ENCODE measurements at regions not wholly inside any gene's neighbourhood (a gene's known extent, or its start where the extent isn't known, plus 50 kb on each side); places are given as distances from the start of the nearest gene placed in this dataset.
"Not testable (repeated sequence)": the region's sequence is repeated elsewhere in the genome, so short reads cannot be mapped to it uniquely, and the experiment has no call there.

DNA sequence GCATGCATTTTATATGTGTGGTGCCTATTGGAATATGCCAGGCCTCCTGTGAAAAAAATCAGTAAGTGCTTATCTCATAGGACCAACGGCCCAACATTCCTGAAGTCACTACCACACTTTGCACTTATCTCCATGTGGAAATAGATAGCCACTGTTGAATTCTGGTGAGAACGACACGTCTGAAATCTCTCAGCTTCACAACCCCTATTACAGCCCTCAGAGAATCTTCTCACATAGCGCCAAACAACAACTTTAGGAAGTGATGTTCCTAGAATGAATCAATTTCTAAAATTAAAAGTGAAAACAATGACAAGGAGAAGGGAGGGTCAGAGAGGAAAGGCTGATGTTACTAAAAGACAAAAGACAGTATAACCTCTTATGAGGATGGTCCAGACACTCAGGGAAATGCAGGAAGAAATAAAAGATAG lies 270.8 kb upstream of the BTG1 start:
- Histone ChIP-seq H3K27ac (ENCODE audit: low read depth, low read length) (no peak overlapping the region), H3K9ac (ENCODE audit: low read depth in 1 of 3, low read length in 3 of 3) (no peak overlapping the region), H3K4me3 (ENCODE audit: low read length in 3 of 3) (no peak overlapping the region), H3K4me1 (ENCODE audit: control insufficient read depth in 3 of 3, insufficient read depth in 3 of 3, low read length in 3 of 3) (peaks cover 6 to 13% (median 7%) of the 10 kb centered on the region in 3 donors), H3K9me3 (ENCODE audit: control insufficient read depth in 3 of 3, low read length in 3 of 3) (no peaks in the 10 kb centered on the region), H3K27me3 (ENCODE audit: control insufficient read depth in 3 of 3, insufficient read depth in 3 of 3, low read length in 3 of 3) (no peaks in the 10 kb centered on the region), H3K36me3 (ENCODE audit: control insufficient read depth in 3 of 3, insufficient read depth in 3 of 3, low read length in 3 of 3) (no peaks in the 10 kb centered on the region)

DNA sequence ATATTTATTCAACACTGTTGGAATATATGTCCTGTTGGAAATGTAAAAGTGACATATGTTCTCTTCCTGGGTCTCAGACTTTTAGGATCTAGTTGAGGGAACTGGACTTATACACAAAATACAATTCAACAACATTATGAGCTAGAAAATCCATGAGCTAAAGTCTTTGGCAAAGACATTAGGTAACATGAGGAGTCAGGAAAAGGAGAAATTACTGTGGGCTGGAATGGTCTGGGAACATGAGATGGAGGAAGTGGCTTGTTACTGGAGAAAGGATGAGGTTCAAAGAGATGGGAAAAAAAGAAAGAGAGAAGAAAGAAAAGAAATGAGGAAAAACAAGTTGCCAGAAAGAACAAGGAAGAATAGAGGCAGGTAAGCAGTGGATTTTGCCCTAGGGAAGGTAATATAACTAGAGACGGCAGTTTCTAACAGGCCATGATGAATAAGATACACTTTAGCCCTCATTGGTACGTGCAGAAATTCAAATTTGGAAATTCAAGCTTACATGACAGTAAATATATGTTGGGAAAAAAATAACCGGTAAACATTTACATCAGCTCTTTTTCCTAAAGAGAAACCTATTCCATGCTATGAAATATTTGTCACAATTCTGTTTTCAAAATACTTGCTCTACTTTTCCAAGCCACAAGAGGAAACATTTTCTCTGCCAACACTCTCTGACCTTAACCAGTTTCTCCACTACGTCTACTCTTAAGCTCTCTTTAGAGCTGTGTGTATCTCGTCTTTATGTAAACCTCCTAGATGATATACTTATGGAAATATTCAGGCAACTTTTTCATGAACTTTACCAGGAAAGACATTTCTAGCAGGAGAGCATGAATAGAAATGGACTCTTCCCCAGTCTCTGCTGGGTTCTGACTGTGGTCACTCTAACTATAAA lies 268.8 kb upstream of the BTG1 start:
- H3K4me1 ChIP-seq (ENCODE audit: control insufficient read depth in 3 of 3, insufficient read depth in 3 of 3, low read length in 3 of 3): peaks cover 11 to 13% (median 12%) of the 10 kb centered on the region in 3 donors
- H3K9ac ChIP-seq (ENCODE audit: low read depth in 1 of 3, low read length in 3 of 3): no peak overlapping the region
- H3K27ac ChIP-seq (ENCODE audit: low read depth, low read length): peak overlapping the region; percentile 29
- H3K4me3 ChIP-seq (ENCODE audit: low read length in 3 of 3): no peak overlapping the region
- H3K36me3 ChIP-seq (ENCODE audit: control insufficient read depth in 3 of 3, insufficient read depth in 3 of 3, low read length in 3 of 3): no peaks in the 10 kb centered on the region
- no peaks in the 10 kb centered on the region for H3K9me3 ChIP-seq (ENCODE audit: control insufficient read depth in 3 of 3, low read length in 3 of 3)
- H3K27me3 ChIP-seq (ENCODE audit: control insufficient read depth in 3 of 3, insufficient read depth in 3 of 3, low read length in 3 of 3): no peaks in the 10 kb centered on the region

DNA sequence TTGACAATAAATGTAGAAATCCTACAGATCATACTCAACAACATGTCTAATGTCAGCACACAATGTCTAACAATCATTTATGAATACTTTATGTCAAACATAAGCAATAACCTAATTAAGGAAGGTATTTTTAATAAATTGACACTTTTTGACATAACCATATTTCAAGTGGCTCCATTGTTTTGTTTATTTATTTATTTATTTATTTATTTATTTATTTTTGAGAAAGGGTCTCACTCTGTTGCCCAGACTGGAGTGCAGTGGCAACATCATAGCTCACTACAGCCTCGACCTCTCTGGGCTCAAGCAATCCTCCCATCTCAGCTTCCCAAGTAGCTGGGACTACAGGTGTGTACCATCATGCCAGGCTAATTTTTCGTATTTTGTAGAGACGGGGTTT lies 267.6 kb upstream of the BTG1 start:
- H3K4me1 ChIP-seq (ENCODE audit: control insufficient read depth in 3 of 3, insufficient read depth in 3 of 3, low read length in 3 of 3): peaks cover 11 to 13% (median 12%) of the 10 kb centered on the region in 3 donors
- no peaks in the 10 kb centered on the region for H3K36me3 ChIP-seq (ENCODE audit: control insufficient read depth in 3 of 3, insufficient read depth in 3 of 3, low read length in 3 of 3)
- H3K27me3 ChIP-seq (ENCODE audit: control insufficient read depth in 3 of 3, insufficient read depth in 3 of 3, low read length in 3 of 3): no peaks in the 10 kb centered on the region
- H3K27ac ChIP-seq (ENCODE audit: low read depth, low read length): no peak overlapping the region
- H3K4me3 ChIP-seq (ENCODE audit: low read length in 3 of 3): no peak overlapping the region
- H3K9ac ChIP-seq (ENCODE audit: low read depth in 1 of 3, low read length in 3 of 3): no peak overlapping the region
- H3K9me3 ChIP-seq (ENCODE audit: control insufficient read depth in 3 of 3, low read length in 3 of 3): no peaks in the 10 kb centered on the region

DNA sequence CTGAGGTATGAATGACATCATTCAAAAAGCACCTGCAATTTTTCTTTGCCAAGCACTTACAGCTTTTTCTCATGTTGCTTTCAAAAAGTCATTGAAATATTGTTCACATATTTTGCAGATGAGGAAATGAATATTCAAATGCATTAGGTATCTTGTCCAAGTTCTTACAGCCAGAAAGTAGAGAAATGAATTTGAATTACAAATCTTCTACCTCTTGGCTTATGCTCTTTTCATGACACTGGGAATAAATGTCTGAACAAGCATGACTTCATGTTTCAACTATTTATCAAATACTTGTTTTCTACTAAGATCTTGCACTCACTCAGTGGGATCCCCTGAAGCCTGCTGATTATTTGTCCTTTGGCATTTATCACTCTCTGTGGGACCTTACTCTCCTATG lies 267.2 kb upstream of the BTG1 start:
- Histone ChIP-seq H3K9me3 (ENCODE audit: control insufficient read depth in 3 of 3, low read length in 3 of 3) (no peaks in the 10 kb centered on the region), H3K9ac (ENCODE audit: low read depth in 1 of 3, low read length in 3 of 3) (no peak overlapping the region), H3K4me3 (ENCODE audit: low read length in 3 of 3) (no peak overlapping the region), H3K4me1 (ENCODE audit: control insufficient read depth in 3 of 3, insufficient read depth in 3 of 3, low read length in 3 of 3) (peaks cover 11 to 13% (median 12%) of the 10 kb centered on the region in 3 donors), H3K27ac (ENCODE audit: low read depth, low read length) (no peak overlapping the region), H3K27me3 (ENCODE audit: control insufficient read depth in 3 of 3, insufficient read depth in 3 of 3, low read length in 3 of 3) (no peaks in the 10 kb centered on the region), H3K36me3 (ENCODE audit: control insufficient read depth in 3 of 3, insufficient read depth in 3 of 3, low read length in 3 of 3) (no peaks in the 10 kb centered on the region)

DNA sequence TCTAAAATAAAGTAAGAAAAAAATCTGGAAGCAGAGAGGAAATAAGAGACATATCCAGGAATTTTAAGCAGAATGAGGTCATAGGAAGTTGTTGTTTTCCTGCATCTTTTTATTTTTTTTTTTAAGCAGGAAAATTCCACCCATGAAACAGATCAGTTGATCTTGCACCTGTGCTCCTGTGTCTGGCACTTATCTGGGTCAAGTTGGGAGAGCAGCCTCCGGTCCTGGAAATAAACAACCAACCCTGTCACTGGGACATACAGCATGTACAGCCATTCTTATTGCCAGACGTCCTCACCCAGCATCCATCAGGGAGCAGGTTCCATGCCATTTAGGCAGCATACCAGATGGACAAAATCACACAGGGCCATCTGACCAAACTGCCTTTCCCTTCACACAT lies 266.0 kb upstream of the BTG1 start:
- peak overlapping the region in 1 of 3 donors; percentile 1 for H3K9ac ChIP-seq (ENCODE audit: low read depth in 1 of 3, low read length in 3 of 3)
- H3K4me3 ChIP-seq (ENCODE audit: low read length in 3 of 3): no peak overlapping the region
- no peak overlapping the region for H3K27ac ChIP-seq (ENCODE audit: low read depth, low read length)
- H3K27me3 ChIP-seq (ENCODE audit: control insufficient read depth in 3 of 3, insufficient read depth in 3 of 3, low read length in 3 of 3): no peaks in the 10 kb centered on the region
- H3K36me3 ChIP-seq (ENCODE audit: control insufficient read depth in 3 of 3, insufficient read depth in 3 of 3, low read length in 3 of 3): no peaks in the 10 kb centered on the region
- peaks cover 11 to 13% (median 12%) of the 10 kb centered on the region in 3 donors for H3K4me1 ChIP-seq (ENCODE audit: control insufficient read depth in 3 of 3, insufficient read depth in 3 of 3, low read length in 3 of 3)
- no peaks in the 10 kb centered on the region for H3K9me3 ChIP-seq (ENCODE audit: control insufficient read depth in 3 of 3, low read length in 3 of 3)

DNA sequence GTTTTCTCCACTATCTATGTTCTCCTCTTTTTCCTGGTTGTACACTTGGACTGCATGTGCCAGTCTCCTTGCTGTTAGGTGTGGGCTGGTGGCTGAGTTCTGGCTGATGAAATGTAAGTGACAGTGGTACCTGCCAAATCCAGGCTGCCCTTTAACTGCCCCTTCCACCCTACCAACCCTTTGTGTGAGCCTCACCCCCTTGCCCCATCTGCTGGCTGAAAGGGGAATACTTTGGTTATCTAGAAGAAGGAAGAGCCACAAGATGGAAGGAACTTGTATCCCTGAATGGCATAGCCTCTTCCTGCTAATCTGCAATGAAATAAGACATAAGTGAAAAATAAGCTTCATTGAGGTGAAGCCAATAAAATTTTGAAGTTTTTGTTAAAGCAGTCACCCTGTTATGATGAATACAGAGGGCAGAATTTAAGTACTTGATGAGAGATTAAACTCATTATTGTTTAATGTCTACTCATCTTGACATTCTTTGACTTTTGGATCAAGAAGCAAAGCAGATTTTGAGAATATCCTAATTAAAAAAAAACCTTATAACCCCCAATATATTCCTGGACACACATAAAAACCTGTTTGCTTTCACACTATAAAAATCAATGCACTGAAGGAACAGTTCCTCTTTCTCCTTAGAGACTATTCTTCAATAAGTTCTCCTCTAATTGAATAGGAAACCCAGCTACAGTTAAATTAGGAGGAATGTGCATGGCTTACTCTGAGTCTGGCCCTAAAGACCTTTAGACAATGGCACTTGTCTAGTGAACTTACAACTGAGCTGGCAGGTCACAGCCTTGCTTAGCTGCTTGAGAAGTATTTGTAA lies 262.6 kb upstream of the BTG1 start:
- H3K27ac ChIP-seq (ENCODE audit: low read depth, low read length): no peak overlapping the region
- H3K4me1 ChIP-seq (ENCODE audit: control insufficient read depth in 3 of 3, insufficient read depth in 3 of 3, low read length in 3 of 3): peaks cover 6 to 12% (median 8%) of the 10 kb centered on the region in 3 donors

DNA sequence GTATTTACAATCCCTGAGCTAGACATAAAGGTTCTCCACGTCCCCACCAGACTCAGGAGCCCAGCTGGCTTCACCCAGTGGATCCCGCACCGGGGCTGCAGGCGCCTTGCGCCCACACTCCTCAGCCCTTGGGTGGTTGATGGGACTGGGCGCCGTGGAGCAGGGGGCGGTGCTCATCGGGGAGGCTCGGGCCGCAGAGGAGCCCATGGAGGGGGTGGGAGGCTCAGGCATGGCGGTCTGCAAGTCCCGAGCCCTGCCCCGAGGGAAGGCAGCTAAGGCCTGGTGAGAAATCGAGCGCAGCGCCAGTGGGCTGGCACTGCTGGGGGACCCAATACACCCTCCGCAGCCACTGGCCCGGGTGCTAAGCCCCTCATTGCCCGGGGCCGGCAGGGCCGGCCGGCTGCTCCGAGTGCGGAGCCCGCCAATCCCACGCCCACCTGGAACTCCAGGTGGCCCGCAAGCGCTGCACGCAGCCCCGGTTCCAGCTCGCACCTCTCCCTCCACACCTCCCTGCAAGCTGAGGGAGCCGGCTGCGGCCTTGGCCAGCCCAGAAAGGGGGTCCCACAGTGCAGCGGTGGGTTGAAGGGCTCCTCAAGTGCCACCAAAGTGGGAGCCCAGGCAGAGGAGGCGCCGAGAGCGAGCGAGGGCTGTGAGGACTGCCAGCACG lies 260.9 kb upstream of the BTG1 start:
- not testable (repeated sequence) for H3K27me3 ChIP-seq (ENCODE audit: control insufficient read depth in 3 of 3, insufficient read depth in 3 of 3, low read length in 3 of 3); H3K9ac ChIP-seq (ENCODE audit: low read depth in 1 of 3, low read length in 3 of 3); H3K9me3 ChIP-seq (ENCODE audit: control insufficient read depth in 3 of 3, low read length in 3 of 3); H3K36me3 ChIP-seq (ENCODE audit: control insufficient read depth in 3 of 3, insufficient read depth in 3 of 3, low read length in 3 of 3); H3K4me1 ChIP-seq (ENCODE audit: control insufficient read depth in 3 of 3, insufficient read depth in 3 of 3, low read length in 3 of 3); H3K27ac ChIP-seq (ENCODE audit: low read depth, low read length); H3K4me3 ChIP-seq (ENCODE audit: low read length in 3 of 3)

More for the DNA sequence above, 262.6 kb upstream of the BTG1 start:
- H3K36me3 ChIP-seq (ENCODE audit: control insufficient read depth in 3 of 3, insufficient read depth in 3 of 3, low read length in 3 of 3): no peaks in the 10 kb centered on the region
- no peaks in the 10 kb centered on the region for H3K9me3 ChIP-seq (ENCODE audit: control insufficient read depth in 3 of 3, low read length in 3 of 3)
- H3K27me3 ChIP-seq (ENCODE audit: control insufficient read depth in 3 of 3, insufficient read depth in 3 of 3, low read length in 3 of 3): no peaks in the 10 kb centered on the region
- H3K9ac ChIP-seq (ENCODE audit: low read depth in 1 of 3, low read length in 3 of 3): no peak overlapping the region
- H3K4me3 ChIP-seq (ENCODE audit: low read length in 3 of 3): no peak overlapping the region

DNA sequence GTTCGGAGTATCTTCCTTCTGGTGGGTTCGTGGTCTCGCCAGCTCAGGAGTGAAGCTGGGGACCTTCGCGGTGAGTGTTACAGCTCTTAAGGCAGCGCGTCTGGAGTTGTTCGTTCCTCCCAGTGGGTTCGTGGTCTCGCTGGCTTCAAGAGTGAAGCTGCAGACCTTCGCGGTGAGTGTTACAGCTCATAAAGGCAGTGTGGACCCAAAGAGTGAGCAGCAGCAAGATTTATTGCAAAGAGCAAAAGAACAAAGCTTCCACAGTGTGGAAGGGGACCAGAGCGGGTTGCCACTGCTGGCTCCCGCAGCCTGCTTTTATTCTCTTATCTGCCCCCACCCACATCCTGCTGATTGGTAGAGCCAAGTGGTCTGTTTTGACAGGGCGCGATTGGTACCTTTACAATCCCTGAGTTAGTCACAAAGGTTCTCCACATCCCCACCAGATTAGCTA lies 260.2 kb upstream of the BTG1 start:
- not testable (repeated sequence) for H3K27me3 ChIP-seq (ENCODE audit: control insufficient read depth in 3 of 3, insufficient read depth in 3 of 3, low read length in 3 of 3); H3K4me1 ChIP-seq (ENCODE audit: control insufficient read depth in 3 of 3, insufficient read depth in 3 of 3, low read length in 3 of 3); H3K4me3 ChIP-seq (ENCODE audit: low read length in 3 of 3); H3K27ac ChIP-seq (ENCODE audit: low read depth, low read length); H3K36me3 ChIP-seq (ENCODE audit: control insufficient read depth in 3 of 3, insufficient read depth in 3 of 3, low read length in 3 of 3); H3K9me3 ChIP-seq (ENCODE audit: control insufficient read depth in 3 of 3, low read length in 3 of 3); H3K9ac ChIP-seq (ENCODE audit: low read depth in 1 of 3, low read length in 3 of 3)

DNA sequence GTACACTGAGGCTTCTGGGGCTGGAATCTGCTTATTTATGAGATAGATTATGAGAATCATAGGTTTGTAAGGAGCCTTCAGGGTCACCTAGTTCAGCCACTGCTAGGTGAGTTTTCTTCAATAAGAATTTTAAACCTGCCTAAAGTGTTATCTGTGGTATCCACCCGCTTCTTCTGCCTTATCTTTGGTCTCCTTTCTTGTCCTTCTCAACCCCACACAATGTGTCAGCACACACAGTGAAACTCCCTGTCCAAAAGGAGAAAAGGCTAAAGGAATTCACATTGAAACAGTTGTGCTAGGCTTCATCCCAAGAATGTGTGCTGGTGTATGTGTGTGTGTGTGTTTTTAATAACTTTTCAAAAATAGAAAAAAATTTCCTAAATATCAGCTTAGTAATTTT lies 259.3 kb upstream of the BTG1 start:
- H3K9ac ChIP-seq (ENCODE audit: low read depth in 1 of 3, low read length in 3 of 3): no peak overlapping the region
- H3K36me3 ChIP-seq (ENCODE audit: control insufficient read depth in 3 of 3, insufficient read depth in 3 of 3, low read length in 3 of 3): no peaks in the 10 kb centered on the region
- H3K27me3 ChIP-seq (ENCODE audit: control insufficient read depth in 3 of 3, insufficient read depth in 3 of 3, low read length in 3 of 3): no peaks in the 10 kb centered on the region
- no peak overlapping the region for H3K27ac ChIP-seq (ENCODE audit: low read depth, low read length)
- H3K4me1 ChIP-seq (ENCODE audit: control insufficient read depth in 3 of 3, insufficient read depth in 3 of 3, low read length in 3 of 3): no peaks in the 10 kb centered on the region
- no peak overlapping the region for H3K4me3 ChIP-seq (ENCODE audit: low read length in 3 of 3)
- H3K9me3 ChIP-seq (ENCODE audit: control insufficient read depth in 3 of 3, low read length in 3 of 3): no peaks in the 10 kb centered on the region
